ENCODE measurements at regions not wholly inside any gene's neighbourhood (a gene's known extent, or its start where the extent isn't known, plus 50 kb on each side); places are given as distances from the start of the nearest gene placed in this dataset.

- TF ChIP-seq ARNT (IDR thresholded peaks at IDR 0.05) (0 out of 4 replicates have a peak, but pooled peaks of 1 of the 2 experiments have one; percentile 33), MCM5 (IDR thresholded peaks at IDR 0.05; ENCODE audit: low read depth) (no peak), ZNF282 (CRISPR knock-in tag; IDR thresholded peaks at IDR 0.05) (no peak), GABPB1 (CRISPR knock-in tag; IDR thresholded peaks at IDR 0.05) (no peak), EP400 (IDR thresholded peaks at IDR 0.05) (peak; percentile 46; the same call in 1 of the 2 replicates), LEF1 (IDR thresholded peaks at IDR 0.05) (peak; percentile 59; the same call in 1 of the 2 replicates), ETS2 (tag; IDR thresholded peaks at IDR 0.05; ENCODE audit: borderline replicate concordance, poor library complexity, severe bottlenecking) (no peak), ELF1 (tag; IDR thresholded peaks at IDR 0.05) (no peak), SP1 (CRISPR knock-in tag; IDR thresholded peaks at IDR 0.05) (no peak), ZNF384 (IDR thresholded peaks at IDR 0.05; ENCODE audit: low read depth, low read length) (no peak), RAD21 (CRISPR knock-in tag; conservative IDR thresholded peaks at IDR 0.05 in 1 of 2, IDR thresholded peaks at IDR 0.05 in 1 of 2) (0 out of 4 replicates have a peak, but pooled peaks of 1 of the 2 experiments have one; percentile 5), NRF1 (conservative IDR thresholded peaks at IDR 0.05 in 1 of 2, IDR thresholded peaks at IDR 0.05 in 1 of 2) (0 out of 4 replicates have a peak, but pooled peaks of 1 of the 2 experiments have one; percentile 23), HNRNPK (IDR thresholded peaks at IDR 0.05; ENCODE audit: low read depth, low read length, poor library complexity, severe bottlenecking) (no peak), MEF2D (tag; conservative IDR thresholded peaks at IDR 0.05; ENCODE audit: low read depth) (no peak)
- TF ChIP-seq, protein P1, sequence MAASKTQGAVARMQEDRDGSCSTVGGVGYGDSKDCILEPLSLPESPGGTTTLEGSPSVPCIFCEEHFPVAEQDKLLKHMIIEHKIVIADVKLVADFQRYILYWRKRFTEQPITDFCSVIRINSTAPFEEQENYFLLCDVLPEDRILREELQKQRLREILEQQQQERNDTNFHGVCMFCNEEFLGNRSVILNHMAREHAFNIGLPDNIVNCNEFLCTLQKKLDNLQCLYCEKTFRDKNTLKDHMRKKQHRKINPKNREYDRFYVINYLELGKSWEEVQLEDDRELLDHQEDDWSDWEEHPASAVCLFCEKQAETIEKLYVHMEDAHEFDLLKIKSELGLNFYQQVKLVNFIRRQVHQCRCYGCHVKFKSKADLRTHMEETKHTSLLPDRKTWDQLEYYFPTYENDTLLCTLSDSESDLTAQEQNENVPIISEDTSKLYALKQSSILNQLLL (CRISPR knock-in tag; IDR thresholded peaks at IDR 0.05; ENCODE audit: borderline replicate concordance), result no peak
- TF ChIP-seq, protein P2, sequence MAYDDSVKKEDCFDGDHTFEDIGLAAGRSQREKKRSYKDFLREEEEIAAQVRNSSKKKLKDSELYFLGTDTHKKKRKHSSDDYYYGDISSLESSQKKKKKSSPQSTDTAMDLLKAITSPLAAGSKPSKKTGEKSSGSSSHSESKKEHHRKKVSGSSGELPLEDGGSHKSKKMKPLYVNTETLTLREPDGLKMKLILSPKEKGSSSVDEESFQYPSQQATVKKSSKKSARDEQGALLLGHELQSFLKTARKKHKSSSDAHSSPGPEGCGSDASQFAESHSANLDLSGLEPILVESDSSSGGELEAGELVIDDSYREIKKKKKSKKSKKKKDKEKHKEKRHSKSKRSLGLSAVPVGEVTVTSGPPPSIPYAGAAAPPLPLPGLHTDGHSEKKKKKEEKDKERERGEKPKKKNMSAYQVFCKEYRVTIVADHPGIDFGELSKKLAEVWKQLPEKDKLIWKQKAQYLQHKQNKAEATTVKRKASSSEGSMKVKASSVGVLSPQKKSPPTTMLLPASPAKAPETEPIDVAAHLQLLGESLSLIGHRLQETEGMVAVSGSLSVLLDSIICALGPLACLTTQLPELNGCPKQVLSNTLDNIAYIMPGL (CRISPR knock-in tag; IDR thresholded peaks at IDR 0.05), result no peak
- TF ChIP-seq, protein P3, sequence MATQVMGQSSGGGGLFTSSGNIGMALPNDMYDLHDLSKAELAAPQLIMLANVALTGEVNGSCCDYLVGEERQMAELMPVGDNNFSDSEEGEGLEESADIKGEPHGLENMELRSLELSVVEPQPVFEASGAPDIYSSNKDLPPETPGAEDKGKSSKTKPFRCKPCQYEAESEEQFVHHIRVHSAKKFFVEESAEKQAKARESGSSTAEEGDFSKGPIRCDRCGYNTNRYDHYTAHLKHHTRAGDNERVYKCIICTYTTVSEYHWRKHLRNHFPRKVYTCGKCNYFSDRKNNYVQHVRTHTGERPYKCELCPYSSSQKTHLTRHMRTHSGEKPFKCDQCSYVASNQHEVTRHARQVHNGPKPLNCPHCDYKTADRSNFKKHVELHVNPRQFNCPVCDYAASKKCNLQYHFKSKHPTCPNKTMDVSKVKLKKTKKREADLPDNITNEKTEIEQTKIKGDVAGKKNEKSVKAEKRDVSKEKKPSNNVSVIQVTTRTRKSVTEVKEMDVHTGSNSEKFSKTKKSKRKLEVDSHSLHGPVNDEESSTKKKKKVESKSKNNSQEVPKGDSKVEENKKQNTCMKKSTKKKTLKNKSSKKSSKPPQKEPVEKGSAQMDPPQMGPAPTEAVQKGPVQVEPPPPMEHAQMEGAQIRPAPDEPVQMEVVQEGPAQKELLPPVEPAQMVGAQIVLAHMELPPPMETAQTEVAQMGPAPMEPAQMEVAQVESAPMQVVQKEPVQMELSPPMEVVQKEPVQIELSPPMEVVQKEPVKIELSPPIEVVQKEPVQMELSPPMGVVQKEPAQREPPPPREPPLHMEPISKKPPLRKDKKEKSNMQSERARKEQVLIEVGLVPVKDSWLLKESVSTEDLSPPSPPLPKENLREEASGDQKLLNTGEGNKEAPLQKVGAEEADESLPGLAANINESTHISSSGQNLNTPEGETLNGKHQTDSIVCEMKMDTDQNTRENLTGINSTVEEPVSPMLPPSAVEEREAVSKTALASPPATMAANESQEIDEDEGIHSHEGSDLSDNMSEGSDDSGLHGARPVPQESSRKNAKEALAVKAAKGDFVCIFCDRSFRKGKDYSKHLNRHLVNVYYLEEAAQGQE (IDR thresholded peaks at IDR 0.05; ENCODE audit: borderline replicate concordance), result peak; percentile 35
- TF ChIP-seq, protein P3 (CRISPR knock-in tag; IDR thresholded peaks at IDR 0.05; ENCODE audit: low read depth), result no peak
Measured at GRCh38 chr10:7015457-7015856, 395.4 kb downstream of the SFMBT2 start (continued).
